Calu3 (cell line): ENCODE measurements at regions not wholly inside any gene's neighbourhood (a gene's known extent, or its start where the extent isn't known, plus 50 kb on each side); places are given as distances from the start of the nearest gene placed in this dataset.
A peak's percentile ranks its signal among the peaks of the same experiment; 100 is the strongest.

Experiments used
- BruUV-seq: library from RNA; stranded (reverse); fragments of 400-500 nt; replicated peaks from 2 replicates; lab custom pipeline; 2021; lab: Mats Ljungman, UMichigan
- CTCF ChIA-PET: fragments of 300-600 bp; sonication (Branson Sonifier 250); formaldehyde crosslinking; loops from one replicate; lab custom pipeline; 2022; ENCODE audit warnings: antibody characterized with exemption; lab: Charles Lee
- DNase-seq: peaks from one replicate; pipeline ENCODE4 v3.0.0; 2022
- H3K27ac Mint-ChIP-seq: one replicate; pipeline ENCODE4 v1.8.0; 2022; ENCODE audit warnings: mixed read lengths; ENCODE audit not compliant: unreplicated experiment
- H3K27me3 Mint-ChIP-seq: one replicate; pipeline ENCODE4 v1.8.0; 2022; ENCODE audit warnings: mixed read lengths; ENCODE audit not compliant: unreplicated experiment
- H3K36me3 Mint-ChIP-seq: one replicate; pipeline ENCODE4 v1.8.0; 2022; ENCODE audit warnings: mild to moderate bottlenecking, moderate library complexity, mixed read lengths; ENCODE audit not compliant: insufficient read depth, unreplicated experiment
- H3K4me1 Mint-ChIP-seq: one replicate; pipeline ENCODE4 v1.8.0; 2022; ENCODE audit warnings: mild to moderate bottlenecking, low read depth, mixed read lengths; ENCODE audit not compliant: unreplicated experiment
- H3K4me3 Mint-ChIP-seq: one replicate; pipeline ENCODE4 v1.8.0; 2022; ENCODE audit warnings: mild to moderate bottlenecking, low read depth, moderate library complexity, mixed read lengths; ENCODE audit not compliant: unreplicated experiment
- H3K9me3 Mint-ChIP-seq: one replicate; pipeline ENCODE4 v1.8.0; 2022; ENCODE audit warnings: low read depth, mixed read lengths; ENCODE audit not compliant: unreplicated experiment
- CTCF ChIP-seq: fragments of 200-600 bp; IDR thresholded peaks from one replicate; pipeline ENCODE4 v1.8.0; 2022; ENCODE audit warnings: antibody characterized with exemption; ENCODE audit not compliant: unreplicated experiment
- intact Hi-C: fragments of 100-400 bp; cut with micrococcal nuclease; formaldehyde crosslinking; loops from one replicate; pipeline ENCODE4 v1.10.0; 2022; ENCODE audit not compliant: unreplicated experiment

- H3K4me1 Mint-ChIP-seq: peaks cover 7% of the 10 kb centered on the region
- TF ChIP-seq CTCF: no peak
- CTCF ChIA-PET: no interaction called here
- no peak overlapping the region for H3K4me3 Mint-ChIP-seq
- DNase-seq: no peak
- peaks cover 4% of the 10 kb centered on the region for H3K9me3 Mint-ChIP-seq
- H3K27ac Mint-ChIP-seq: no peak overlapping the region
- H3K27me3 Mint-ChIP-seq: no peaks in the 10 kb centered on the region
- intact Hi-C loops: loop anchor here (5.0 to 10.0 kb wide), 2 partner anchors 241 to 578 kb away; no protein-coding TSS in a partner anchor
- no peaks in the 10 kb centered on the region for H3K36me3 Mint-ChIP-seq
- no TSS peak for BruUV-seq
Observed at GRCh38 chr6:74993136-74993535, 212.7 kb downstream of the COL12A1 start.

GRCh38 chr6:74991573-74992332 lies 214.1 kb downstream of the COL12A1 start:
- TF ChIP-seq CTCF: peak; percentile 20
- intact Hi-C loops: loop anchor here (5.0 to 10.0 kb wide), 2 partner anchors 239 to 577 kb away; no protein-coding TSS in a partner anchor
- no peak for DNase-seq
- Mint-ChIP-seq H3K4me1 (peaks cover 7% of the 10 kb centered on the region), H3K27ac (no peak overlapping the region), H3K27me3 (no peaks in the 10 kb centered on the region), H3K4me3 (no peak overlapping the region), H3K9me3 (peaks cover 5% of the 10 kb centered on the region), H3K36me3 (no peaks in the 10 kb centered on the region)
- no TSS peak for BruUV-seq
- CTCF ChIA-PET: no interaction called here

GRCh38 chr6:74979065-74979766 lies 226.6 kb downstream of the COL12A1 start:
- Mint-ChIP-seq H3K4me1 (no peaks in the 10 kb centered on the region), H3K27ac (no peak overlapping the region), H3K4me3 (no peak overlapping the region), H3K36me3 (no peaks in the 10 kb centered on the region), H3K9me3 (no peaks in the 10 kb centered on the region), H3K27me3 (no peaks in the 10 kb centered on the region)
- no TSS peak for BruUV-seq
- intact Hi-C loops: no loop called here
- CTCF ChIA-PET: no interaction called here
- DNase-seq: no peak
- TF ChIP-seq CTCF: no peak

GRCh38 chr6:74976701-74977100 lies 229.2 kb downstream of the COL12A1 start:
- no TSS peak for BruUV-seq
- intact Hi-C loops: no loop called here
- H3K4me3 Mint-ChIP-seq: no peak overlapping the region
- no peaks in the 10 kb centered on the region for H3K27me3 Mint-ChIP-seq
- H3K27ac Mint-ChIP-seq: no peak overlapping the region
- no peak for TF ChIP-seq CTCF
- CTCF ChIA-PET: no interaction called here
- H3K9me3 Mint-ChIP-seq: no peaks in the 10 kb centered on the region
- no peaks in the 10 kb centered on the region for H3K36me3 Mint-ChIP-seq
- H3K4me1 Mint-ChIP-seq: no peaks in the 10 kb centered on the region
- DNase-seq: no peak
